ENCODE measurements at regions not wholly inside any gene's neighbourhood (a gene's known extent, or its start where the extent isn't known, plus 50 kb on each side); places are given as distances from the start of the nearest gene placed in this dataset.
"Not testable (repeated sequence)": the region's sequence is repeated elsewhere in the genome, so short reads cannot be mapped to it uniquely, and the experiment has no call there.

- not testable (repeated sequence) for DNase-seq
Observed at GRCh38 chr6:100223952-100224351, 229.9 kb upstream of the MCHR2 start.

DNA sequence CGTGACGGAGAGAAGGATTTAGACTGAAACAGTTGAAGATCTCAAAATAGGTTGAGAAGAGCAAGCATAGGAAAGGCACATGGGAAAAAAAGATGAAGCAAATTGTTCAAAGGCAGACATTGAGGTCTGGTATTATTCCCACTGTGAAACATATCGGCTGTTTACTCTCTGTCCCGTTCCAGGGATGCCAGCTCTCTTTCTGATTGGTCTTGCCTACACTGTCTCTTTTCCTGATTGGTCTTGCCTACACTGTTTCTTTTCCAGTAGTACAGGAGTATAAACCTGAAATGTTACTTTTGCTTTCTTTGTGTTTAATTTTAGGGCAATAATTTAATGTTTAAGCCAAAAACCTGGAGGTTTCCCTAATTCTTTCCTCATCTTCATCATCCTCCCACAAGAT is 226.5 kb upstream of the MCHR2 start:
- DNase-seq, result no peak

GRCh38 chr6:100217225-100218012 is 223.4 kb upstream of the MCHR2 start:
- no peak for DNase-seq

DNA sequence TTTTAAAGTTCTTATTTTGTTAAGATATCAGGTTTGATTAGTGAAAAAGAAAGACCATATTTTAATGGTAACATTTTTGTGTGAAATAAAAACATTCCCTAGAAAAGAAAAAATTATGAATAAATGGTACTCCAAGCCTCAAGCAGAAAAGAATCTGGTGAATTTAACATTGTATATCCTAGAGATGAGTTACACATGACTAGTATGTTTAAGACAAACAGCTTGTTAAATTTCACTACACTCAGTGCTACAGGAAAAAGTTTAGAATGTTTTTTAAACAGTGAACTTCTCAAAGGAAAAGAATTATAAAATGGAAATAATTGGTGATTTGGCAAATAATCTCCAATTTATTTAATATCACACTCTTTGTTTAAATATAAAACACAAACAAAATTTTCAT is 222.7 kb upstream of the MCHR2 start:
- no peak for DNase-seq

DNA sequence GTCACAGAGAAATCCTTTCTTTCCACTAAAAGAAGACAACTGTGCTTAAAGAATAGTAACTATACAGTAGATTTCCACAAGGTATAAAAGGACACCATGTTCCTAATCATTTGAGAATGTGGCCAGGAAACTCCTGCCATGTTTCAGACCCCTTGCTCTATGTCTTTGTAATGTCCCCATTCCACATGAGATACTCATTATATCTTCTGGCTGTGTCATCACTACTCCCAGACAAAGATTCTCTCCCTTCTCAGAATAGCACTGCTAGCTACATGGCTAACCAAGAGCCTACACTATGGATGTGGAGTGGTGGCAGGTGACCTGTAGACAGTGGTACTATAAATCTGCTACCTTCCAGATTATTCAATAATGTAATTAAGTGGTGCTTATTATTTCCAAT is 218.1 kb upstream of the MCHR2 start:
- DNase-seq, result no peak

DNA sequence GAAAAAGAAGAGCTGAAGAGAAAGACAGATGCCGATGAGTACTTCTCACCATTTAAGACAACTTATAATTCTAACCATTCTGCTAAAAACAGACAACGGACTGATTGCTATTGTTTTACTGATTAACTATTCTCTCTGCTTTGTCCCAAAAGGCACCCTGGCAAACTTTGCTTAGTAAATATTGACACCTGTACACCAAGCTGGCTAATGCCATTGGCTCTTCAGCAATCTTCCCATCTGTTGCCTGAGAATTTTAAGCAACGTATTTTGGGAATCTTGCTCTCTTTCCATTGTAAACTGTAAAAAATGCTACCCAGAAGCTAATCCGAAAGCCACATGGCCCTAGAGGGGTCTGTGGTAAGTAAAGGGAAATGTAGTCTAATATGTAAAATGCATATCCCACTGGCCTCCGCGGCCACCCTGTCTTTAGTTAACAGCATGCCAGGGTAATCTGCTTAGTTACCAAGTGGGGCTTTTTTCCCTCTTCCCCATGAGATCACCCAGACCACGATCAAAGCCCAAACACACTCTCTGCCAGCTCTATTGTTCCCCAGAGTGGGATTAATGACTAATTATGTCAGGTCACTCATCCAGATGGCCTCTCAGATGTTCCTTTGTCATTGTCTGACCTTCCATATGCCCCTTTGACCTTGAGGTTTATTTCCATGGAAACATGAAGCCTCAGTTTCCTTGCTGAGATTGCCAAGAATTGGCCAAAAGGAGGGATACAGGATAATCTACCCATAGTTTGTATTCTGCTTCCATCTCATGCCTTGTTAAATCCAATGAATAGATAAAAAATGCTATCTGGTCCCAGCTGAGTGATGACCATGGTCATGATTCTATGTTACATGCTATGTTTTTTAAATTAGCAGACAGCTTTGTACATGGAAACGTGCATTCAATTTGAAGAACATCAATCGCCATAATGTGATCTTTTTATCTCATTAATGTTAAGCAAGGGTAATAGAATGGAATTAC is 216.4 kb upstream of the MCHR2 start:
- DNase-seq, result no peak

DNA sequence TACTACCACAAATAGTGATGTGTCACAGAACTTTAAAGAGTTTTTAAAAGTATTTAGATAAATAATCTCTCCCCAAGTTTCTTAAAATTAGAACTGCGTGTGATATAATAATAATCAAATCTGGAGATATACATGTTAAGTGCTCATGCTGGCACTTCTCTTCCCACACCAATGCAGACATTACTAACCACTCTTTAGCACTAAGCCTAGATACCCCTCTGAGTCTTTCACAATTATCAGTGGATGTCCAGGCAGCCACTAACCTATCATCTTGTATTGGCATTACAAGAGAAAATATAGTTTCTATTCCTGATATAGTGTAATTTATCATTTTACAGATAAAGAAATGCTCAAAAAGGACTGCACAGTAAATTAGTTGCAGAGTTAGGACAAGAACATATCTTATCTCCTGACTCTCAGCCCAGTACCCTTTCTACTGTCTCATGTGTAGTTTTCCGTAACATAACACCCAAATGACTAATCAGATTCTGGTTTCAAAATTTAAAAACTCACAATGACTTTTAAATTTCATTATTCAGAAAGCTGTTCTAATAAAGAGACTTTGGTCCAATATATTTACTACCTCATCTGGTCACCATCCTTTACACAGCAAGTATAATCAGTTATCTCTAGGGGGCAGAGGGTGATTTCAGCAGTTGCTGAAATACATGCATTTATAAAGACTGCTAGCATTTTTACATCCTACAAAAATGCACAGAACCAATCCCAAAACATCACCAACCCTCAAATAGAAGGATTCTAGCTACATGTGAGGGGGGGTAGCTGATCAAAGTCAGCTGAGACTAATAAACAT is 215.5 kb upstream of the MCHR2 start:
- DNase-seq, result no peak

DNA sequence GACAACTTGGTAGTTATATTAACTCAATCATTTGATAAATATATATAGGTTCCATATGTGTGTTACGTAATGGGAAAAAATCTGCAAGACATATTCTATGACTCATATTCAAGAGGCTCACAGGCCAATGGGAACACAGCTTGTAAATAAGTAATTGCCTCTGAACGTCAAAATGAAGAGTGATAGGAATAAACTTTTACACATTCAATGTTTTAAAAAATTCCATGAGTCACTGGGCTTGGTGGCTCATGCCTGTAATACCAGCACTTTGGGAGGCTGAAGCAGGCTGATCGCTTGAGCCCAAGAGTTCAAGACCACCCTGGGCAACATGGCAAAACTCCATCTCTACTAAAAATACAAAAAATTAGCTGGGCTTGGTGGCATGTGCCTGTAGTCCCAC is 209.4 kb upstream of the MCHR2 start:
- no peak for DNase-seq

GRCh38 chr6:100202417-100203194 is 208.6 kb upstream of the MCHR2 start:
- DNase-seq, result no peak

DNA sequence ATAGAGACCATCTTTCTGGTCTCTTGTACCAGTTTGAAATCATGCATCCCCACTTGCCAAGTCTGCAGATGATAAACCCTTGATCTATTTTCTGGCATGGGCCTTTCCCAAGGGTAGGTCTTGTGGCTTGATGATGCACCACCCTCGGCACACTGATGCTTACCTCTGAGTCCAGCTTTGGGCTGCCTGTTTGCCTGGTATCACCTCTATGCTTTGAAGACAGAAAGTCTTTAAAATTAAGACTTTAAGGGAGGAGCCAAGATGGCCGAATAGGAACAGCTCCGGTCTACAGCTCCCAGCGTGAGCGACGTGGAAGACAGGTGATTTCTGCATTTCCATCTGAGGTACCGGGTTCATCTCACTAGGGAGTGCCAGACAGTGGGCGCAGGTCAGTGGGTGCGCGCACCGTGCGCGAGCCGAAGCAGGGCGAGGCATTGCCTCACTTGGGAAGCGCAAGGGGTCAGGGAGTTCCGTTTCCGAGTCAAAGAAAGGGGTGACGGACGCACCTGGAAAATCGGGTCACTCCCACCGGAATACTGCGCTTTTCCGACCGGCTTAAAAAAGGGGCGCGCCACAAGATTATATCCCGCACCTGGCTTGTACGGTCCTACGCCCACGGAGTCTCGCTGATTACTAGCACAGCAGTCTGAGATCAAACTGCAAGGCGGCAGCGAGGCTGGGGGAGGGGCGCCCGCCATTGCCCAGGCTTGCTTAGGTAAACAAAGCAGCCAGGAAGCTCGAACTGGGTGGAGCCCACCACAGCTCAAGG is 202.4 kb upstream of the MCHR2 start:
- DNase-seq, result not testable (repeated sequence)

GRCh38 chr6:100195244-100195643 is 201.2 kb upstream of the MCHR2 start:
- not testable (repeated sequence) for DNase-seq

DNA sequence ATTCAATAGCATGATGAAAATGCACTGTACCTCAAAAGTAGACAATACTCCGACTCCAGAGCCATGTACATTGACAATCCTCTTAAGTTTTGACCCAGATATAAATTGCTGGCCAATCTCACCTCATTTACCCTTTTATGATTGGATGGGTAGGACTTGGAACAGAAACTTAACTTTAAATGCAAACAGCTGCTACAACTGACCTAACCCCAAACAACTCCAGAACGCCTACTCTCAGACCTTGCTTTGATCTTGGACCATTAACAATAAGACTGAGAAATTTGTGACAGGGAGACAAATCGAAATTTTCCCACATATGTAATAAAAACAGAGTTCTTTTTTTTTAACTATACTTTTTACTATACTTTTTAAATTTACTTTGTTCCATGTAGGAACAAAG is 200.5 kb upstream of the MCHR2 start:
- no peak for DNase-seq

GRCh38 chr6:100188754-100189153 is 194.7 kb upstream of the MCHR2 start:
- DNase-seq, result no peak

DNA sequence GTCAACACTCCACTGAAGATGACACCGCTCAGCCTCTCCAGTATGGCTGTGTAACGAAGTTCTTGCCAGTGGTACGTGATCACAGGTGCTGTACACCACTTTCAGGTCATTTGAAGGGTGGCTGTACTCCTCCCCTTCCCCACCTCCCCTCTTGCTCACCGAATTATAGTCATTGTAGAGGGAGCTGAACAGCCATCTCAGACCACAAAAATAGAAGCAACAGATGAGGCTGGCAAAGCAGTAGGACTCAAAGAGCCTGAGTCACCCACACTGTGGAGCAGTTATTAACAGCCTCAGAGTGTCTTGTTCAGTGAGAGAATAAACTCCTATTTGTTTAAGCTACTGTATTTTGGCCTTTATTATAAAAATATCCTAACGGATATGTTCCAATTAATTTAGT is 192.5 kb upstream of the MCHR2 start:
- DNase-seq, result no peak

DNA sequence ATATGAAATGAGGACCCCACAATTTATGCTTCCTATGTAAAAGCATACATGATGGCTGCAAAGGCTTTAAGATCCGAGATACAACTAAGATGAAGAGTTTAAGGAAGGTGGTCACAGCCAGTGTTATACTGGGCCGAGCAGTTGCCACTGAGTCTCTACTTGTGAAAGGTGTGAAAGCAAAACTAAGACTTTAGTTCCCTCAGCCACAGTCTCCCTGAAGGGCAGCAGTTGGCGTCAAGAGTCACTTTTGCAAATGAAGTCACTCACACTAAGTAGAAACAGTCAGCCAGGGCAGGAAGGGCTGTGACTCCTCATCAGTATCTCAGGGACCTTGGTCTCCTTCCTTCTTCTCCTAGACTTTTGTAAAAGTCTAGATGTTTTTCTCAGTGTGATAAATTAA is 191.6 kb upstream of the MCHR2 start:
- no peak for DNase-seq

DNA sequence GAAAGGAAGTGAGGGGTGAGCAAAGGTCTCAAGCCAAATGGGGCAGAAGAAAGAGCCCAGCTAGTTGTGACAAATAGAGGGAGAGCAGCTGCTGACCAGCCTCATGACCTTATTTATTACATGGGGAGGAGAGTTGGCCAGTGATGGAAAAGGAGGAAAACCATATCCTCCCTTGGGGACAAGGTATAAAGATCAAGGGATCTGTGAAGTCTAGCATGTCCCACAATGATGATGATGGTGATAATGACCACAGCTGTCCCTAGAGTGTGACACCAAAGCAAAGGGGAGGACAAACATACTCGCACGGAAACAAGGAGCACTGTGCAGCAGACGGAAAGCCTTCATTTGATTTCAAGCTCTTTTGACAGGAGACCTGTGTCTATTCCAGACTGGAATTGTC is 190.4 kb upstream of the MCHR2 start:
- DNase-seq, result no peak

DNA sequence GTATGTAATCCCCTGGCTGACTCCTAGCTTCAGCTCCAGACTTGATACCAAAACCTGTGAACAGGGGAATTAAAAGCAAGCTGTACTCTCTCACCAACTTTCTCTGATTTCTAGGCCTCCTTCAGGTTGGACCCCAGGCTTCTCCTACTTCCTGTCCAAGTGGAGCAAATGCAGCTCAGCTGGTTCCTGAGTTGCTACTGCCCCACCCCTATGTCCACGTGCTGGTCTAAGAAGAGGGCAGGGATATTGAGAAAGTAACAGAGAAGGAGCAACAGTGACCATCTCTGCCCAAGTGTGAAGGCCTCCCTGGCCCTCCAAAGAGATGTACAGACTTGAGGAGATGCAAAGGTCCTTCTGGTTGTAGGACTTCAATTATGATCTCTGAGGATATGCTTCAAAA is 188.3 kb upstream of the MCHR2 start:
- DNase-seq, result no peak

DNA sequence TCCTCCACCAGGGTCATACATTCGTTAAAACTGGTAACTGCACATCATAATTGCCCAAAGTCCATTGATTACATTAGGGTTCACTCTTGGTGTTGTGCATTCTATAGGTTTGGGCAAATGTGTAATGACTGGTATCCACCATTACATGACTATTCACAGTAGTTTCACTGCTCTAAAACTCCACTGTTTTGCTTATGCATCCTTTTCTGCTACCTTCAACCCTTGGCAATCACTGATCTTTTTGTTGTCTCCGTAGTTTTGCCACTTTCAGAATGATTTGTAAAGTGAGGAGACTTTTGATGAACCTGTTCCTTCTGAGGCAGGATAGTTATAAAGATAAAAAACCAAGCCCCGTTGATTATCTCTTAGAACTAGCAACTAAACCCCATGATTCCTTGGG is 187.3 kb upstream of the MCHR2 start:
- DNase-seq, result no peak

- no peak for DNase-seq
Observed at GRCh38 chr6:100179576-100179975, 185.6 kb upstream of the MCHR2 start.

DNA sequence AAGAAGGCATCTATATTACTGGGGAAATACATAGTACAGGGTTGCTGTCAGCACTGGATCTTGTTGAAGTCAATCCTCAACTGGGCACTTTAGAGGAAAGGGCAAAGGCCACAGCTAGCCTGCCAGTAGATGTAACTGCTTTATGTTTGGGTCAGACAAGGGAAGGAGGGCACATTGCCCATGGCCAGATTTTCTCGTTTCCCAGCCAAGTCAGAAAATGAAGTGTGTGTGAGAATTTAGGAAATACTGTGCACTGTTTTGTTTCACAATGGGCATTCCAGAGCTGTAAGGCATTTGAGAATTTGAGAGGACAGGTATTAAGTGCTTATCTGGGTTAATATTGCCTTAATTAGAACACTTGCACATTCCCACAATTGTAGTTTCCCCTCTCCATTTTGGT is 183.9 kb upstream of the MCHR2 start:
- DNase-seq, result no peak

DNA sequence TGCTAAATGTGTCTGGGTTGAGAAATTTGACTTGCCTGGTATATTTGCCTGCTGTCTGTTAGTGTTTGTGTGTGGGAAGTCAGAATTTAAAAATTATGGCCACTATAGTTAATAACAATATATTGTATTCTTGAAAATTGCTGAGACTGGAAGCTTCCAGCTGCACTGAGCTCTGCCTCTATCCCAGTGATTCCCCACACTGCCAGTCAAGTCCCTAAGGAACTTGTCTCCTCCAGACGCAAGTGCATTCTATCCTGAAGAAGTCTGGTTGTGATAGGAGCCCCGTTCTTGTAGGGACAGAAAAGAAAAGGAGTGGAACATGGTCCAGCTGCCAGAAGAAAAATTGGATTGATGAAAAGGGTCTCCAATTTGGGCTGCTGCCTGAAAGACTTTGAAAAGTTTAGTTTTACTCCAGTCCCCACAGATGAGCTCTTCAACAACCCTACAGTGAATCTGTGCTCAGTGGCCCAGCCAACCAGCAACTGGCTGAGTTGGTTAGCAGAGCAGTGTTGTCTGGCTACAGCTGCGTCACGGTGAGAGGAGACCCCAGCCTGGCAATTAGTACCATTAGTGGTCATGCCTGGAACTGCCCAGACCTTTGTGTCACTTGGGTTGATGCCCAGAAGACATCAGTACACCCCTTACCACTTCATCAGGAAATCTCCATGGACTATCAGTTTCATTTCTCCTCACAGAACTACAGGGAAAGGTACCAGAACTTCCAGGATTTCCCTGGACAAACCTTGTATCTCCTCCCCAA is 183.1 kb upstream of the MCHR2 start:
- DNase-seq, result no peak
